B cell (primary cell): ENCODE measurements at regions not wholly inside any gene's neighbourhood (a gene's known extent, or its start where the extent isn't known, plus 50 kb on each side); places are given as distances from the start of the nearest gene placed in this dataset.

Experiments used
- ATAC-seq: fragments of 200-7000 bp; cut with Tn5 transposase; one replicate; pipeline ENCODE4 v1.10.0; 2021; ENCODE audit warnings: low read depth, mild to moderate bottlenecking, moderate number of reproducible peaks, moderate library complexity
- CTCF ChIA-PET: fragments of 350-600 bp; sonication (Branson Sonifier 250); formaldehyde crosslinking; loops from one replicate; lab custom pipeline; 2021; ENCODE audit warnings: antibody characterized with exemption, inconsistent platforms; lab: Charles Lee
- POLR2A ChIA-PET: fragments of 350-600 bp; sonication (Branson Sonifier 250); formaldehyde crosslinking; loops from one replicate; lab custom pipeline; 2021; ENCODE audit warnings: antibody characterized with exemption; lab: Charles Lee
- DNase-seq: peaks from one replicate; pipeline ENCODE4 v3.0.0; 2013
- H2AFZ ChIP-seq: 2 replicates; pipeline ENCODE4 v1.6.1; 2012; ENCODE audit warnings: mild to moderate bottlenecking, low read depth, low read length; ENCODE audit not compliant: insufficient read depth, poor library complexity, severe bottlenecking
- H3K27ac ChIP-seq, 2 donors: 1 replicate in 1 of 2; 2 replicates in 1 of 2; pipeline ENCODE4 v1.5.1; 2012 to 2013; ENCODE audit warnings: low read length in 2 of 2, mild to moderate bottlenecking in 2 of 2, moderate library complexity in 1 of 2
- H3K27me3 ChIP-seq, 4 experiments: fragments of 200-600 bp in 1 of 4; sonication (generic) in 1 of 4; replicated peaks in 1 of 4; 1 replicate in 2 of 4; 2 replicates in 2 of 4; pipeline versions ENCODE4 v1.6.1 to v1.7.0; 2013 to 2016; ENCODE audit warnings: low read length in 3 of 4, mild to moderate bottlenecking in 2 of 4, mixed read lengths in 1 of 4, moderate library complexity in 1 of 4; ENCODE audit not compliant: insufficient read depth in 4 of 4, control insufficient read depth in 3 of 4; ENCODE audit errors: control extremely low read depth in 1 of 4
- H3K36me3 ChIP-seq, 2 experiments: replicated peaks in 1 of 2; 1 replicate in 1 of 2; 2 replicates in 1 of 2; pipeline versions ENCODE4 v1.6.1 to v1.7.1; 2013; ENCODE audit warnings: low read length in 1 of 2; ENCODE audit not compliant: insufficient read depth in 2 of 2, control insufficient read depth in 1 of 2; ENCODE audit errors: control extremely low read depth in 1 of 2, extremely low read depth in 1 of 2
- H3K4me1 ChIP-seq, 2 donors: fragments of 200-600 bp in 1 of 2; sonication (generic) in 1 of 2; 1 replicate in 1 of 2; 2 replicates in 1 of 2; pipeline versions ENCODE4 v1.5.1 to v1.6.1; 2013 to 2017; ENCODE audit warnings: low read length in 2 of 2; ENCODE audit not compliant: control insufficient read depth in 2 of 2, insufficient read depth in 2 of 2
- H3K4me2 ChIP-seq: replicated peaks from 2 replicates; pipeline ENCODE3; 2012; ENCODE audit warnings: mild to moderate bottlenecking, low read depth, low read length; ENCODE audit not compliant: poor library complexity, severe bottlenecking
- H3K4me3 ChIP-seq, 5 experiments: fragments of 200-600 bp in 1 of 5; sonication (generic) in 1 of 5; 1 replicate in 3 of 5; 2 replicates in 2 of 5; pipeline versions ENCODE4 v1.5.1 to v1.7.0; 2011 to 2016; ENCODE audit warnings: low read length in 4 of 5, mild to moderate bottlenecking in 4 of 5, low read depth in 2 of 5, control low read depth in 1 of 5, moderate library complexity in 1 of 5; ENCODE audit not compliant: insufficient read depth in 1 of 5; ENCODE audit errors: control extremely low read depth in 1 of 5, extremely low read depth in 1 of 5
- H3K79me2 ChIP-seq: fragments of 200-600 bp; sonication (generic); one replicate; pipeline ENCODE4 v1.6.0; 2016; ENCODE audit warnings: low read length; ENCODE audit not compliant: control insufficient read depth, insufficient read depth
- H3K9ac ChIP-seq: fragments of 200-600 bp; sonication (generic); 2 replicates; pipeline ENCODE4 v1.6.1; 2017; ENCODE audit warnings: mild to moderate bottlenecking, low read length, moderate library complexity
- H3K9me3 ChIP-seq, 3 donors: one replicate each; pipeline versions ENCODE4 v1.6.1 to v1.7.1; 2013; ENCODE audit warnings: low read length in 2 of 3; ENCODE audit not compliant: control insufficient read depth in 2 of 3, insufficient read depth in 1 of 3; ENCODE audit errors: control extremely low read depth in 1 of 3
- H4K20me1 ChIP-seq: 2 replicates; pipeline ENCODE4 v1.6.0; 2012; ENCODE audit warnings: mild to moderate bottlenecking, low read length; ENCODE audit not compliant: insufficient read depth, control insufficient read depth, poor library complexity, severe bottlenecking
- H3K27ac Mint-ChIP-seq: one replicate; pipeline ENCODE4 v1.8.0; 2021; ENCODE audit warnings: mixed read lengths
- H3K27me3 Mint-ChIP-seq: one replicate; pipeline ENCODE4 v1.8.0; 2021; ENCODE audit warnings: mixed read lengths
- H3K4me1 Mint-ChIP-seq: one replicate; pipeline ENCODE4 v1.8.0; 2021; ENCODE audit warnings: mixed read lengths
- H3K4me3 Mint-ChIP-seq: one replicate; pipeline ENCODE4 v1.8.0; 2021; ENCODE audit warnings: mixed read lengths
- H3K9me3 Mint-ChIP-seq: one replicate; pipeline ENCODE4 v1.8.0; 2022; ENCODE audit warnings: mixed read lengths; ENCODE audit not compliant: insufficient read depth
- CTCF ChIP-seq: fragments of 200-600 bp; IDR thresholded peaks from one replicate; pipeline ENCODE4 v1.8.0; 2022; ENCODE audit warnings: antibody characterized with exemption, mild to moderate bottlenecking
- EZH2 ChIP-seq: IDR thresholded peaks from 2 replicates; pipeline ENCODE4 v1.6.1; 2012; ENCODE audit warnings: borderline replicate concordance, low read depth, mild to moderate bottlenecking, moderate library complexity, low read length; ENCODE audit not compliant: insufficient read depth, poor library complexity, severe bottlenecking
- WGBS: methylation state at CpG from one replicate; pipeline ENCODE4 v1.1.5; 2013; ENCODE audit warnings: missing lambda C conversion rate; ENCODE audit not compliant: insufficient coverage; 5-methylcytosine and 5-hydroxymethylcytosine counted together
- intact Hi-C: fragments of 100-400 bp; cut with micrococcal nuclease; formaldehyde crosslinking; loops from one replicate; pipeline ENCODE4 v1.10.0; 2022

GRCh38 chr6:82056567-82056966 is 191.0 kb downstream of the IBTK start:
- Histone ChIP-seq H3K9me3 (no peaks in the 10 kb centered on the region), H3K4me2 (no peak overlapping the region), H3K4me1 (no peaks in the 10 kb centered on the region), H3K36me3 (no peaks in the 10 kb centered on the region), H3K79me2 (no peaks in the 10 kb centered on the region), H4K20me1 (no peaks in the 10 kb centered on the region), H3K9ac (no peak overlapping the region), H3K27ac (no peak overlapping the region), H2AFZ (no peak overlapping the region), H3K4me3 (no peak overlapping the region), H3K27me3 (no peaks in the 10 kb centered on the region)
- intact Hi-C loops = no loop called here
- no peak overlapping the region for H3K4me3 Mint-ChIP-seq
- ATAC-seq (no peak), DNase-seq (no peak)
- no peaks in the 10 kb centered on the region for H3K4me1 Mint-ChIP-seq
- no peak overlapping the region for H3K27ac Mint-ChIP-seq
- WGBS = 100% methylated on average over 1 of the region's 1 CpG
- TF ChIP-seq CTCF = no peak
- peaks cover 5% of the 10 kb centered on the region for H3K27me3 Mint-ChIP-seq
- CTCF ChIA-PET = no interaction called here
- H3K9me3 Mint-ChIP-seq = no peaks in the 10 kb centered on the region
- POLR2A ChIA-PET = no interaction called here

GRCh38 chr6:82045965-82046756 is 201.4 kb downstream of the IBTK start:
- ATAC-seq (no peak), DNase-seq (no peak)
- no peak overlapping the region for H3K4me2 ChIP-seq
- H3K9ac ChIP-seq = no peak overlapping the region
- no peak overlapping the region for H3K4me3 ChIP-seq
- ChIA-PET POLR2A (no interaction called here), CTCF (no interaction called here)
- H3K27ac ChIP-seq = no peak overlapping the region
- H3K4me1 Mint-ChIP-seq = no peaks in the 10 kb centered on the region
- no peak overlapping the region for H2AFZ ChIP-seq
- no peaks in the 10 kb centered on the region for H3K27me3 ChIP-seq
- intact Hi-C loops = loop anchor here (10.0 kb wide), 1 partner anchor 1711 kb away; no protein-coding TSS in a partner anchor
- no peaks in the 10 kb centered on the region for H4K20me1 ChIP-seq
- no peaks in the 10 kb centered on the region for H3K27me3 Mint-ChIP-seq
- H3K4me1 ChIP-seq = no peaks in the 10 kb centered on the region
- no peaks in the 10 kb centered on the region for H3K79me2 ChIP-seq
- no peaks in the 10 kb centered on the region for H3K9me3 Mint-ChIP-seq
- no peaks in the 10 kb centered on the region for H3K9me3 ChIP-seq
- no peak overlapping the region for H3K27ac Mint-ChIP-seq
- no peak overlapping the region for H3K4me3 Mint-ChIP-seq
- no peaks in the 10 kb centered on the region for H3K36me3 ChIP-seq
- 82% methylated on average over 1 of the region's 6 CpGs for WGBS
- no peak for TF ChIP-seq CTCF
- no peak for TF ChIP-seq EZH2
